Astrocyte (in vitro differentiated cells and primary cell): ENCODE measurements at regions not wholly inside any gene's neighbourhood (a gene's known extent, or its start where the extent isn't known, plus 50 kb on each side); places are given as distances from the start of the nearest gene placed in this dataset.
A peak's percentile ranks its signal among the peaks of the same experiment; 100 is the strongest.

Source experiments
- DNase-seq: peaks from one replicate; pipeline ENCODE4 v3.0.0-alpha.2; 2010; ENCODE audit warnings: low read depth
- FAIRE-seq: peaks from 2 replicates; lab custom pipeline; 2011; peaks lifted over from hg19 to GRCh38; lab: Jason Lieb, UNC
- H2AFZ ChIP-seq: 2 replicates; pipeline ENCODE4 v1.6.0; 2012; ENCODE audit warnings: low read depth, low read length, inconsistent platforms
- H3K27ac ChIP-seq: 2 replicates; pipeline ENCODE4 v1.5.1; 2011; ENCODE audit warnings: low read depth, low read length, inconsistent platforms
- H3K27me3 ChIP-seq: 2 replicates; pipeline ENCODE4 v1.6.0; 2011; ENCODE audit warnings: low read length, inconsistent platforms; ENCODE audit not compliant: insufficient read depth
- H3K36me3 ChIP-seq: 2 replicates; pipeline ENCODE4 v1.5.1; 2011; ENCODE audit warnings: low read length, inconsistent platforms; ENCODE audit not compliant: insufficient read depth
- H3K4me1 ChIP-seq: 2 replicates; pipeline ENCODE4 v1.5.1; 2011; ENCODE audit warnings: low read length, inconsistent platforms; ENCODE audit not compliant: insufficient read depth
- H3K4me2 ChIP-seq: 2 replicates; pipeline ENCODE4 v1.6.0; 2012; ENCODE audit warnings: low read length, inconsistent platforms
- H3K4me3 ChIP-seq: 2 replicates; pipeline ENCODE4 v1.5.1; 2011; ENCODE audit warnings: low read depth, mild to moderate bottlenecking, low read length, inconsistent platforms; ENCODE audit not compliant: insufficient read depth
- H3K79me2 ChIP-seq: 2 replicates; pipeline ENCODE4 v1.6.0; 2012; ENCODE audit warnings: mild to moderate bottlenecking, low read length, inconsistent platforms; ENCODE audit not compliant: insufficient read depth
- H3K9ac ChIP-seq: 2 replicates; pipeline ENCODE4 v1.6.0; 2012; ENCODE audit warnings: mild to moderate bottlenecking, low read length, inconsistent platforms
- H3K9me3 ChIP-seq: 2 replicates; pipeline ENCODE4 v1.5.1; 2012; ENCODE audit warnings: low read depth, mild to moderate bottlenecking, low read length, inconsistent platforms; ENCODE audit not compliant: insufficient read depth
- H4K20me1 ChIP-seq: 2 replicates; pipeline ENCODE4 v1.6.0; 2012; ENCODE audit warnings: low read length, inconsistent platforms; ENCODE audit not compliant: insufficient read depth
- H3K27ac Mint-ChIP-seq: one replicate; pipeline ENCODE4 v1.8.0; 2021; ENCODE audit warnings: mild to moderate bottlenecking, mixed read lengths; ENCODE audit not compliant: unreplicated experiment
- H3K27me3 Mint-ChIP-seq: one replicate; pipeline ENCODE4 v1.8.0; 2021; ENCODE audit warnings: low read depth, mixed read lengths; ENCODE audit not compliant: unreplicated experiment
- H3K36me3 Mint-ChIP-seq: one replicate; pipeline ENCODE4 v1.8.0; 2021; ENCODE audit warnings: low read depth, mixed read lengths; ENCODE audit not compliant: unreplicated experiment
- H3K4me1 Mint-ChIP-seq: one replicate; pipeline ENCODE4 v1.8.0; 2021; ENCODE audit warnings: low read depth, mixed read lengths; ENCODE audit not compliant: unreplicated experiment
- H3K4me3 Mint-ChIP-seq: one replicate; pipeline ENCODE4 v1.8.0; 2021; ENCODE audit warnings: mild to moderate bottlenecking, moderate library complexity, mixed read lengths; ENCODE audit not compliant: unreplicated experiment
- H3K9me3 Mint-ChIP-seq: one replicate; pipeline ENCODE4 v1.8.0; 2021; ENCODE audit warnings: mild to moderate bottlenecking, mixed read lengths; ENCODE audit not compliant: unreplicated experiment
- CTCF ChIP-seq: IDR thresholded peaks from 2 replicates; pipeline ENCODE4 v1.5.1; 2011; ENCODE audit warnings: low read depth, mild to moderate bottlenecking, inconsistent platforms, low read length, moderate library complexity; ENCODE audit not compliant: insufficient read depth
- EZH2 ChIP-seq: IDR thresholded peaks from 2 replicates; pipeline ENCODE4 v1.6.1; 2012; ENCODE audit warnings: mild to moderate bottlenecking, low read length, inconsistent platforms; ENCODE audit not compliant: insufficient read depth

DNA sequence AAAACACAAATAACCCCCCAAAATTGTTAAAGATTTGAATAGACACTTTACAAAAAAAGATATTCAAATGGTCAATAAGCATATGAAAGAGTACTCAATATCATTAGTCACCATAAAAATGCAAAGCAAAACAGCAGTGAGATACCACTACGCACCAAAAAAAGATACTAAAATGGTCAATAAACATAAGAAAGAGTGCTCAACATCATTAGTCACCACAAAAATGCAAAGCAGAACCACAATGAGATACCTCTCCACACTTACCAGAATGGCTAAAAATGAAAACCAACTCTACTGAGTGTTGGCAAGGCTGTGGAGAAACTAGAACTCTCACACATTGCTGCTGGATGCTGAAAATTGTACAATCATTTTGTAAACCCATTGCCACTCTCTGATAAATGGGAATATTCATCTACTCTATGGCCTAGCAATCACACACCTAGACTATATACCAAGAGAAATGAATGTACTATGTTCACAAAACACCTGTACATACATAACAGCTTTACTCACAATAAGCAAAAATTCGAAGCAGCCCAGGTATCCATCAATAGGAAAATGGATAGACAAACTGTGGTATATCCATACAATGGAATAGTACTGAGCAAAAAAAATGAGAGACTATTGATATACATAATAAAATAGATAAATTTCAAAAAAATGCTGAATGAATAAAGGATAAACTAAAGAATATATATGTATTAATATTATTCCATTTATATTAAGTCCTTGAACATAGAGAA is 205.0 kb upstream of the DAPK1 start:
- FAIRE-seq: peak; percentile 50
- H2AFZ ChIP-seq: no peak overlapping the region
- no peak overlapping the region for H3K27ac Mint-ChIP-seq

GRCh38 chr9:87294126-87294525 is 203.5 kb upstream of the DAPK1 start:
- Histone ChIP-seq H3K79me2 (no peaks in the 10 kb centered on the region), H3K4me2 (no peak overlapping the region), H3K4me3 (no peak overlapping the region), H2AFZ (no peak overlapping the region), H4K20me1 (no peaks in the 10 kb centered on the region), H3K27ac (no peak overlapping the region), H3K9me3 (no peaks in the 10 kb centered on the region), H3K9ac (no peak overlapping the region), H3K4me1 (peaks cover 8% of the 10 kb centered on the region), H3K27me3 (no peaks in the 10 kb centered on the region), H3K36me3 (no peaks in the 10 kb centered on the region)
- TF ChIP-seq EZH2: no peak
- TF ChIP-seq CTCF: no peak
- Mint-ChIP-seq H3K36me3 (no peaks in the 10 kb centered on the region), H3K9me3 (peaks cover 2% of the 10 kb centered on the region), H3K4me1 (peaks cover 16% of the 10 kb centered on the region), H3K4me3 (no peak overlapping the region), H3K27ac (no peak overlapping the region), H3K27me3 (no peaks in the 10 kb centered on the region)
- peak; percentile 17 for FAIRE-seq
- DNase-seq: no peak

More for the DNA sequence above, 205.0 kb upstream of the DAPK1 start:
- Histone ChIP-seq H3K4me3 (no peak overlapping the region), H3K27ac (no peak overlapping the region), H3K9ac (no peak overlapping the region), H3K4me1 (peaks cover 8% of the 10 kb centered on the region), H3K4me2 (no peak overlapping the region), H3K9me3 (no peaks in the 10 kb centered on the region), H3K27me3 (no peaks in the 10 kb centered on the region), H3K36me3 (no peaks in the 10 kb centered on the region), H3K79me2 (no peaks in the 10 kb centered on the region), H4K20me1 (no peaks in the 10 kb centered on the region)
- peaks cover 2% of the 10 kb centered on the region for H3K9me3 Mint-ChIP-seq
- no peaks in the 10 kb centered on the region for H3K27me3 Mint-ChIP-seq
- DNase-seq: peak; percentile 60
- no peaks in the 10 kb centered on the region for H3K36me3 Mint-ChIP-seq
- peaks cover 16% of the 10 kb centered on the region for H3K4me1 Mint-ChIP-seq
- no peak for TF ChIP-seq CTCF
- no peak for TF ChIP-seq EZH2
- H3K4me3 Mint-ChIP-seq: no peak overlapping the region

DNA sequence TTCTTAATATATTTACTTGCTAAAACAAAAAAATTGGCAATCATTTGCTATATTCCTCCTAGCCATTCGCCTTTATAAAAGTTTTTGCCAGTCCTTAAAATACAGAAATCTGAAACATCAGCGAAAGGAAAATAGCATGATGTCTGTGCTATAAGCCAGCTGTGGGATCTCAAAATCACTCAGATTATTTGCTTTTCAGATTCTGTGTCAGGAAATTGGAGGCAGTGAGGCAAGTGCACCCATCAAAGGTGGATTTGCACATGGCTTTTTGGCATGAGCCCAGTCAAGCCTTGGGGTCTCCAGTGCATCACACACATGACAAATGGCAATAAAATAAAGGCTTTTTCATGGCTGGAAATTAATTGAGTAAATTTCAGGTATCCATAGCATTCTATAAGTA is 196.8 kb upstream of the DAPK1 start:
- H3K4me2 ChIP-seq: no peak overlapping the region
- H3K9ac ChIP-seq: no peak overlapping the region
- DNase-seq: no peak
- Mint-ChIP-seq H3K36me3 (no peaks in the 10 kb centered on the region), H3K4me3 (no peak overlapping the region), H3K27me3 (no peaks in the 10 kb centered on the region), H3K9me3 (no peaks in the 10 kb centered on the region), H3K4me1 (peaks cover 2% of the 10 kb centered on the region), H3K27ac (no peak overlapping the region)
- TF ChIP-seq CTCF (no peak), EZH2 (no peak)
- no peak overlapping the region for H3K4me3 ChIP-seq
- H3K27me3 ChIP-seq: no peaks in the 10 kb centered on the region
- no peak overlapping the region for H2AFZ ChIP-seq
- no peaks in the 10 kb centered on the region for H4K20me1 ChIP-seq
- no peaks in the 10 kb centered on the region for H3K36me3 ChIP-seq
- FAIRE-seq: no peak
- no peak overlapping the region for H3K27ac ChIP-seq
- no peaks in the 10 kb centered on the region for H3K4me1 ChIP-seq
- H3K79me2 ChIP-seq: no peaks in the 10 kb centered on the region
- no peaks in the 10 kb centered on the region for H3K9me3 ChIP-seq
